Hematopoietic multipotent progenitor cell (in vitro differentiated cells): ENCODE measurements at regions not wholly inside any gene's neighbourhood (a gene's known extent, or its start where the extent isn't known, plus 50 kb on each side); places are given as distances from the start of the nearest gene placed in this dataset.
A peak's percentile ranks its signal among the peaks of the same experiment; 100 is the strongest.

ENCODE experiments used
- DNase-seq, 3 donors: peaks; one replicate each; pipeline ENCODE4 v3.0.0-alpha.2; 2011 to 2015; ENCODE audit warnings: low read depth in 2 of 3, low spot score in 2 of 3

DNA sequence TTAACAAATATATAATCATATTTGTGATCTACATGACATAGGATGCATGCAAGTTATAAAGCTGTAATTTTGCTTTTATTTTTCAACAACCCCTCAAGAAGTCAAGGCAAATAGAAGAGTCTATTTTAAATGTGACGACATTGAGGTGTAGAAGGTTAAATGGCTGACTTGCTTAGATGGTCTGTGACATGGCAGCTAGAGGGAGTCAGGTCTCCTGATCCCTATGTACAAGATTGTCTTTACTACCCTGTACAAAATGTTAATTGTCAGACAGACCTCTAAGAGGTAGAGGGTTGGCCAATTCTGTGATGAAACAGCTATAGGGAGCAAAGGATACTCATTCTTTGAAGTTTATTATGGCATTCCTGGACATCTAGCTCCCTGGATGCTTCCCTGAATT is 380.9 kb upstream of the MEF2C start:
- DNase-seq = no peak

GRCh38 chr5:89262030-89262429 is 379.0 kb upstream of the MEF2C start:
- no peak for DNase-seq

DNA sequence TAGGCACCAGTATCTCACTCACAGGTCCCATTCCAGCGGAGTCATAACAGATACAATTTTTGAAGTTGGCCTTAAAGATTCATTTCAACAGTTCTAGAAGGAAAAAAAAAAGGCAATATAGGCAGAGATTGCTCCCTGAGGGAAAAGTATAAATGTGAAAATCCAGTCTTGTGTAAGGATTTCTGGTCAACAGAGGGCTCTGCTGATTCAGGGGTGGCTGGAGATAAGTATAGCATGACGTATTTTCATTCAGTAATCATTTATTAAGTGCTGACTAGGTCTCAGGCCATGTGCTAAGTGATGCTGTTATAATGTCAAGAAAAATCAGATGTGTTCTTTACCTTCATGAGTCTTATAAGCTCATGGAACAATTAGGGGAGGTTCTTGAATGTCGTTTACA is 377.3 kb upstream of the MEF2C start:
- no peak for DNase-seq

GRCh38 chr5:89255845-89256463 is 373.0 kb upstream of the MEF2C start:
- DNase-seq = peak in 2 of 3 donors; percentile 23 to 68

GRCh38 chr5:89253666-89254352 is 370.8 kb upstream of the MEF2C start:
- no peak for DNase-seq

DNA sequence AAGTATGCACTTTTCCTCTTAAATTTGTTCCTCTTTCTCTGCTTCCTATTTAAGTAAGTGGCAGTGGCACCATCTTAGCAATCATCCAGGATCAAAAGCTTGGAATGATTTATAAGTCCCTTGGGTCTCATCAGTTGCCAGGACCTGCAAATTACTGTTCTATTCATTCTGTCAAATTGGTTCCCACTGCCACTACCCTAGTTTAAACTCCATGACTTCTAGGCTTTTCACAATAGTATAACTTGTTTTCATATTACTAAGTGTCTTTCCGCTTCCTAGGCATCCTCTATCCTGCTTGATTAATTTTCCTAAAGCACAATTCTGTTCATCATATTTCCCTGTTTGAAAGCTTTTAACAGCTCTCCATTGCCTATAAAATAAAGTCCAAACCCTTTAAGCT is 363.9 kb upstream of the MEF2C start:
- no peak for DNase-seq

GRCh38 chr5:89246252-89246651 is 363.3 kb upstream of the MEF2C start:
- peak in 2 of 3 donors; percentile 11 to 49 for DNase-seq

DNA sequence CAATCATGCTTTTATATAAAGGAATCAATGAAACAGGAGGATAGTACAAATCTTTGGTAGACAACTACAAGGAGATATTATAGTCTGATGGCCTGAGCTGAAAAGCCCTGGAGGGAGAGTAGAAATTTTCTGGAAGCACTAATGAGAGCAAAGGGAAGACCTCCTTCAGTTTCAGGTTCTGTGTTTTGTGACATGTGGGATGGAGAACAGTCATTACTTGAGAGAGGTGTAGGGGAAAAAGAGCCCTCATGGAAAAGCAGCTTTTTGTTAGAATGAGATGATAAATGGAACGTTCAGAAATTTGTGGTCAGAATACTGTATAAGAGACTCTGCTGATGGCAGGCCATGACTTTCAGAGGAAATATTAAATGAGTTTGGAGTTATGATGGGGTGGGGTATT is 360.6 kb upstream of the MEF2C start:
- DNase-seq = no peak

DNA sequence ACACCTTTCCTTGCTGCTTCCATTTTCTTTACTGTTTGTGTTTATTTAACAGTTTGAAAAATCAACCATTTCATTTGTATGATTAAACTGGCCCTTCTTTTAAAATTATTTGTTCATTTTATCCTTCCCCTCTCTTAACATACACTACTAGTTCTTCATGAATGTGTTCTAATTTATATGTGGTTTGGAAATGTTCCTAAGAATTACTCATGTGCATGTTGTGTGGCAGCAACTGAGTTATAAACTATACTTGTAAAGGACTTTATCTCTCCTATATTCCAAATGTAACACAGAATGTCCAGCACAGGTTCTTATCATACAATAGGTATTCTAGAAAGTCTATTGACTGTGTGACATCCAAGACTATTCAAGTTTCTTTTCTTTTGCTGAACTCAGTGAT is 358.2 kb upstream of the MEF2C start:
- no peak for DNase-seq

DNA sequence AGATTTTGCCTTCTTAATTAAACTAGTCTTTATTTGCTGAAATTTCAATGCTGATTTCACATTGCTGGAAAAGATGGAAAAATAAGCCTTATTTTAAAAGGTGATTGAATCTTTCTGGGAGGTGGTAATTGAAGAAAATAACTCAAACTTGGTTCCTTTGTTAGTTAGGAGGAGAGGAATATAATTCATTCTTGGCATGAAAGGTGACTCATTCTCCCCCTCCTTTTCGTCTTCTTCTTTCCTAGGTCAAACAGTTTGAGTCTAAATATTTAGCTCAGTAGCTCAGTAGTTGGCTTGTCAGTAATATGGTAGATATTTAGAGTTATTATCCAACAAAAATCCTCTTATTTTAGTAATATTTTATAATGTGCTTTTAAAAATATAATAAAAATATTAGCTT is 353.9 kb upstream of the MEF2C start:
- no peak for DNase-seq

DNA sequence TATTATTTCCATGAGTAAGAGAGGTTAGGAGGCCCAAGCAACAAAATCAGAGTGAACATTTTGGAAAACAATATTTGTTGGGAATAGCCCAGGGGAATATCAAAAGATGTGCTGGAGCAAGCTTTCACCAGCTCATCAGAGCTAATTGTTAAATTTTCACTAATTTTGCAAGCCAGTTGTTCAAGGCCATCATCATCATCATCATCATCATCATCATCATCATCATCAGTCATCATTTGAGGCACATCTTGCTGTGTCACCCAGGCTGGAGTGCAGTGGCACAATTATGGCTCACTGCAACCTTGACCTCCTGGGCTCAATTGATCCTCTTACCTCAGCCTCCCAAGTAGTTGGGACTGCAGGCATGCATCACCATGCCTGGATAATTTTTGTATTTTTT is 350.5 kb upstream of the MEF2C start:
- DNase-seq = no peak

- no peak for DNase-seq
Measured at GRCh38 chr5:89232139-89232603, 349.2 kb upstream of the MEF2C start.

GRCh38 chr5:89230178-89230577 is 347.2 kb upstream of the MEF2C start:
- DNase-seq = no peak

DNA sequence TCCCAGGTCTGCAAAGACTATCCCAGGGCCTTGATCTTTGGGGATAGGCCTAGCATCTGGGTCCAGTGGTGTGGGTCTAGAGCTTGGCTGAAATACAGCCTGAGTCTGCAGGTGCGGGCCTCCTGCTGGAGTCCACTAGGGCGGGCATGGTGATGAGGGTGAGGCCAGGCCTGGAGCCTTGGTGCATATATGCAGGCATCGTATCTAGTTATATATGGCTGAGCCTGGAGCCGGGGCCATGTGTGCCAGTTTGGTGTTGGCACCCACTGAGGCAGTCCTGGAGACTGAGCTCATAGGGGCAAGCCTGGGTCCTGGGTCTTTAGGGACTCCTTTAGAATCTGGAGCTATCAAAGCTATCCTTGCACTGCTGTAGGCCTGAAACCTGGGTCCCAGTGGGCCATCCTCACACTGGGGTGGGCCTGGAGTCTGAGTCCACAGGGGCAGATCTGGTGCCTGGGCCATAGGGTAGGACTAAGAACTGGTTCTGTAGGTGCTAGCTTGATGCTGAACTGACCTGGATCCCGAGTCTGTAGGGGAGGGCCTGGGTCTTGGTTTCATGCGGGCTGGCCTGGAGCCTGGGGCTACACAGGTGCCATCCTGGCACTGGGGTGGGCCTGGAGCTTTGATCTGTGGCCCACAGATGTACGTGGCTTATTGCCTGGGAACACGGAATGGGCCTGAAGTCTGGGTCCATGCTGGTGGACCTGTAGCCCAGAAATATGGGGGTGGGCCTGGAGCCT is 346.5 kb upstream of the MEF2C start:
- DNase-seq = no peak

DNA sequence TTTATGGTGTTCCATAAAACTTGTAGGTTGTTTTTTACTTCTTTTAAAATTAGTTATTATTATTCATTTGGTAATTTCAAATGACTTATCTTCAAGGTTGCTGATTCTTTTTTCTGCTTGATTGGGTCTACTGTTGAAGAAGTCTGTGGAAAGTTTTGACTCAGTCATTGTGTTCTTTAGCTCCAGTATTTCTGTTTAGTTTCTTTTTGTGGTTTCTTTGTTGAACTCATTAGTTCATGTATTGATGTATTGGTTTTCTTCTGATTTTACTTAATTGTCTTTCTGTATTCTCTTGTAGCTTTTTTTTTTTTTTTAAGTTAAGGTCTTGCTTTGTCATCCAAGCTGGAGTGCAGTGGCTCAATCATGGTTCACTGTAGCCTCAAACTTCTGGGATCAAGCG is 345.4 kb upstream of the MEF2C start:
- DNase-seq = no peak

GRCh38 chr5:89218364-89218763 is 335.4 kb upstream of the MEF2C start:
- no peak for DNase-seq

GRCh38 chr5:89216606-89217005 is 333.6 kb upstream of the MEF2C start:
- DNase-seq = no peak

- DNase-seq = no peak
Measured at GRCh38 chr5:89213573-89213972, 330.6 kb upstream of the MEF2C start.

DNA sequence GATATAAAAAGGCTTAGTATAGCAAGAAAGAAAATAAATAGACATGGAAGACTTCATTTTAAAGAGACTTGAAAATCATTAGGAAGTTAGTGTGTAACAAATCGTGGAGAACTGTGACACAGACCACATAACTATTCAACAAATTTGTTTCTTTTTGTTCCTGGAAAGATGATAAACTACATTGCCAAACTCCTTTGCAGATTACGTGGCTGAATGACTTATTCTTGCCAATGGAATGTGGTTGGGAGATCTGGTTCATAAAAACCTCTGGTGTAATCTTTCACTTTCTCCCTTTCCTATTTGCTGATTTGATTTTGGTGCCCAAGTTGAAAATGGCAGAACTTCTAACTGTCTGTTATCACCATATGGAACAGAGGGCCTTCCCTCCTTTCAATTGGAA is 328.9 kb upstream of the MEF2C start:
- no peak for DNase-seq

DNA sequence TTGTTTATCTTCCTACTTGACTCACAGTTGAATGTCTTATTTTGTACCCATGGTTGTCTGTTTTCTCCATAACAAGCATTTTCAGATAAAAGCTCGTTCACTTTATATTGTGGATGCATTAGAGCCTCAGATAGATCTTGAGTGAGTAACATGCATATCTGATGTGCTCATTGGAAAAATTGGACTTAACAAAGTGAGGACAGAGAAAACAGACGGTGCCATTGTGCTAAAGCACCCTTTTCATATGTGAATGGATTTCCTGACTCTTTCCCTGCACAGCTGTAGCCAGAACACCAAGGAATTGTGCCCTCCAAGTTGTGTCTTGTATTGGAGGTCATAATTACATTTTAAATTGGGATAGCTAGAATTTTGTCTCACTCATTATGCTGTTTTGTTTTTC is 325.8 kb upstream of the MEF2C start:
- no peak for DNase-seq

DNA sequence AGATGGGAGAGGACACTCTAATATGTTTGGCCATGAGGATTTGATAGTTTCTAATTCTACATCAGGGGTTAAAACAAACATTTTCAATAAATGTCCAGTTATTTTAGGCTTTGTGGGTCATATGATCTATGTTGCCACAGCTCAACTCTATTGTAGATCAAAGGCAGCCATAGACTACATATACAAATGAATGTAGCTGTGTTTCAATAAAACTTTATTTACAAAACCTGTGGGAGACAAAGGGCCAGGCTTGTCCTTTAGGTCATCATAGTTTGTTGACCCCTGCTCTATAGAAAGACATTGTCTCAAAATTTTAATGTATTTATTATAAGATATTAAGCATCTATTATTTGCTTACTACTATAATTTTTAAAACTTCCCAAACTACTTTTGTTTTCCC is 325.4 kb upstream of the MEF2C start:
- DNase-seq = no peak

DNA sequence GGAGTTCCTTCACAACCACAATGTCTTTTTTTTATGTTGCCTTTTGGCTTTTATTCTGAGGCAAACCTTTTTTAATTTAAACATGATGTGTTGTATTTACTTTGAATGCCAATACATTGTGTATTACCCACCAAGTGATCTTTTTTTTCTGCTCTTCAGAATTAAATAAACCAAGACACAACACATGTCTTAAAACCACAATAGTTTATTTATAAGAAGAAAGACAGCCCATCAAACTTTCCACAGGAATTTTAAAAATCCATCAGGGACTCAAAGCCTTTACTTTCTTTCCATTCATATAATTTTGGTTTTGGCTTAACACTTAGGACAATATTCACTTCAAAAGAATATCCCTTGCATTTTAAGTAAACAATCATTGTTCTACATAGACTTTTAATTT is 321.8 kb upstream of the MEF2C start:
- no peak for DNase-seq
